K562 (cell line): ENCODE measurements at regions not wholly inside any gene's neighbourhood (a gene's known extent, or its start where the extent isn't known, plus 50 kb on each side); places are given as distances from the start of the nearest gene placed in this dataset.

ENCODE experiments used
- ATAC-seq: fragments of 200-7000 bp; cut with Tn5 transposase; 3 replicates; pipeline ENCODE4 v1.9.1; 2020; ENCODE audit warnings: moderate library complexity
- BruUV-seq: library from RNA; stranded (reverse); fragments of 400-500 nt; replicated peaks from 2 replicates; lab custom pipeline; 2021; lab: Mats Ljungman, UMichigan
- CTCF ChIA-PET: fragments of 300-600 bp; formaldehyde crosslinking; extraction: SDS; loops from one replicate; lab custom pipeline; 2021; ENCODE audit warnings: low intra/inter-chr PET ratio; lab: Yijun Ruan, JAX
- POLR2A ChIA-PET: fragments of 300-600, 350-650 bp; sonication (Branson Sonifier 250); formaldehyde crosslinking; extraction: SDS; loops from one replicate; lab custom pipeline; 2021; ENCODE audit warnings: antibody characterized with exemption, inconsistent platforms; lab: Yijun Ruan, JAX
- DNase-seq, 4 experiments: peaks; one replicate each; pipeline versions ENCODE4 v3.0.0 to v3.0.0-alpha.2; 2011 to 2018; ENCODE audit warnings: low spot score in 3 of 4, mixed read lengths in 3 of 4; ENCODE audit errors: extremely low read depth in 1 of 4
- FAIRE-seq: peaks from 2 replicates; lab custom pipeline; 2011; peaks lifted over from hg19 to GRCh38; lab: Jason Lieb, UNC
- H2AFZ ChIP-seq: 2 replicates; pipeline ENCODE4 v1.6.0; 2011; ENCODE audit warnings: low read depth, low read length, control low read depth, inconsistent platforms
- H3K27ac ChIP-seq: fragments of 200-600 bp; 3 replicates; pipeline ENCODE4 v1.8.0; 2011; ENCODE audit warnings: low read depth, mild to moderate bottlenecking, control low read depth, inconsistent platforms, low read length, moderate library complexity, mixed read lengths; ENCODE audit errors: extremely low read depth
- H3K27me3 ChIP-seq, 2 experiments: fragments of 300-600 bp in 1 of 2; 2 replicates in 1 of 2; 3 replicates in 1 of 2; pipeline versions ENCODE4 v1.6.0 to v1.8.0; 2011; ENCODE audit warnings: inconsistent platforms in 2 of 2, low read length in 2 of 2, mild to moderate bottlenecking in 1 of 2, mixed read lengths in 1 of 2, moderate library complexity in 1 of 2; ENCODE audit not compliant: control insufficient read depth in 2 of 2, insufficient read depth in 2 of 2
- H3K36me3 ChIP-seq: fragments of 300-600 bp; 3 replicates; pipeline ENCODE4 v1.8.0; 2011; ENCODE audit warnings: mild to moderate bottlenecking, low read length, inconsistent platforms; ENCODE audit not compliant: control insufficient read depth, insufficient read depth
- H3K4me1 ChIP-seq, 2 experiments: fragments of 200-600 bp in 1 of 2; replicated peaks in 1 of 2; 2 replicates in 1 of 2; 3 replicates in 1 of 2; pipeline versions ENCODE4 v1.5.1 to v1.8.0; 2011; ENCODE audit warnings: inconsistent platforms in 2 of 2, low read length in 2 of 2, mild to moderate bottlenecking in 1 of 2, mixed read lengths in 1 of 2, moderate library complexity in 1 of 2; ENCODE audit not compliant: control insufficient read depth in 2 of 2, insufficient read depth in 2 of 2
- H3K4me2 ChIP-seq: 2 replicates; pipeline ENCODE4 v1.6.1; 2011; ENCODE audit warnings: low read length, control low read depth, inconsistent platforms, mixed read lengths; ENCODE audit not compliant: insufficient read depth
- H3K4me3 ChIP-seq: fragments of 200-600 bp; sonication (generic), shearing (Covaris generic); 2 replicates; pipeline ENCODE4 v1.5.1; 2016; ENCODE audit warnings: control low read depth, inconsistent platforms
- H3K79me2 ChIP-seq: fragments of 200-600 bp; 3 replicates; pipeline ENCODE4 v1.8.0; 2011; ENCODE audit warnings: low read length, inconsistent platforms; ENCODE audit not compliant: control insufficient read depth, insufficient read depth
- H3K9ac ChIP-seq, 2 experiments: 2 replicates each; pipeline versions ENCODE4 v1.6.0 to v1.6.1; 2011; ENCODE audit warnings: low read depth in 2 of 2, low read length in 2 of 2, control low read depth in 1 of 2, inconsistent platforms in 1 of 2, mild to moderate bottlenecking in 1 of 2, mixed read lengths in 1 of 2; ENCODE audit not compliant: insufficient read depth in 1 of 2
- H3K9me1 ChIP-seq: one replicate; pipeline ENCODE4 v1.6.0; 2011; ENCODE audit warnings: inconsistent platforms, mild to moderate bottlenecking, low read length, moderate library complexity; ENCODE audit not compliant: control insufficient read depth, insufficient read depth
- H3K9me3 ChIP-seq: replicated peaks from 2 replicates; pipeline ENCODE4 v1.5.1; 2011; ENCODE audit warnings: low read depth, low read length, inconsistent platforms; ENCODE audit not compliant: control insufficient read depth, insufficient read depth
- H4K20me1 ChIP-seq: replicated peaks from 2 replicates; pipeline ENCODE4 v1.6.1; 2011; ENCODE audit warnings: low read length, inconsistent platforms, mixed read lengths; ENCODE audit not compliant: control insufficient read depth, insufficient read depth
- HNRNPK ChIP-seq: fragments of 200-400 bp; formaldehyde crosslinking; IDR thresholded peaks from one replicate; pipeline ENCODE4 v1.6.1; 2018; ENCODE audit warnings: mild to moderate bottlenecking, low read depth, low read length; ENCODE audit not compliant: poor library complexity, severe bottlenecking
- NEUROD1 ChIP-seq: fragments of 150-350 bp; IDR thresholded peaks from 2 replicates; pipeline ENCODE4 v1.6.1; 2014; ENCODE audit warnings: borderline replicate concordance, low read length, low read depth; ENCODE audit not compliant: partially characterized antibody
- RUNX1 ChIP-seq: sonication (generic); IDR thresholded peaks from 2 replicates; pipeline ENCODE4 v1.6.1; 2016; ENCODE audit warnings: antibody characterized with exemption, low read depth
- ZBTB17 ChIP-seq: fragments of 450-650 bp; formaldehyde crosslinking; IDR thresholded peaks from 2 replicates; pipeline ENCODE4 v1.4.0; 2020; ENCODE audit warnings: mild to moderate bottlenecking
- ZNF41 ChIP-seq: fragments of 250-450 bp; sonication (Bioruptor Pico); conservative IDR thresholded peaks from 2 replicates; pipeline ENCODE4 v1.4.0; 2020; ENCODE audit warnings: mild to moderate bottlenecking
- WGBS: fragments of 100-300 bp; shearing (Covaris generic); methylation state at CpG from one replicate; pipeline ENCODE4 v1.1.6; 2016; ENCODE audit warnings: low coverage, mixed read lengths; ENCODE audit not compliant: insufficient coverage; ENCODE audit errors: missing lambda C conversion rate; 5-methylcytosine and 5-hydroxymethylcytosine counted together
- in situ Hi-C: fragments of 300-500 bp; cut with MboI; formaldehyde crosslinking; loops from 4 replicates; pipeline ENCODE4 v1.15.0; 2018; ENCODE audit warnings: inconsistent platforms, mixed read lengths
- intact Hi-C: fragments of 100-400 bp; cut with micrococcal nuclease; formaldehyde crosslinking; loops from 2 replicates; pipeline ENCODE4 v1.14.2; 2022

DNA sequence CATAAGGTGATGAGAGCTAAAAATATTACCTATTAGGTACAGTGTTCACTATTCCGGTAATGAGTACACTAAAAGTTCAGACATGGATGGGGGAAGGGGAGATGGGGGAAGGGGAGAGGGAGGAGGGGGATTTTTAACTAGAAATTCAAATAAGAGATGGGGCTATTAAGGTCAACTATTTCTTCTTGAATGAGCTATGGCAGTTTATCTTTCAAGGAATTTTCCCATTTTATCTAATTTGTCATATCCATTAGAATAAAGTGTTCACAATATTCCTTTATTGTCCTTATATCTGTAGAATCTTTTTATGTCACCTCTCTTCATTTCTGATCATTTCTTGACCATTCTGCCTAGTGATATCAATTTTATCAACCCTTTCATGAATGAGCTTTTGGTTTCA is 362.4 kb downstream of the SUCLA2 start:
- POLR2A ChIA-PET: no interaction called here
- Histone ChIP-seq H3K27ac (no peak overlapping the region), H4K20me1 (no peaks in the 10 kb centered on the region), H2AFZ (no peak overlapping the region), H3K9me1 (no peaks in the 10 kb centered on the region), H3K4me3 (no peak overlapping the region), H3K4me1 (no peaks in the 10 kb centered on the region), H3K9ac (no peak overlapping the region), H3K4me2 (no peak overlapping the region), H3K36me3 (no peaks in the 10 kb centered on the region), H3K9me3 (no peaks in the 10 kb centered on the region), H3K27me3 (no peaks in the 10 kb centered on the region), H3K79me2 (no peaks in the 10 kb centered on the region)
- ATAC-seq (no peak), FAIRE-seq (no peak), DNase-seq (no peak)
- intact Hi-C loops (no loop called here), in situ Hi-C loops (no loop called here)
- TF ChIP-seq ZBTB17 (CRISPR knock-in tag): no peak
- TF ChIP-seq HNRNPK: peak; percentile 20
- TF ChIP-seq RUNX1: no peak
- WGBS: 0% methylated on average over 1 of the region's 1 CpG
- CTCF ChIA-PET: no interaction called here
- no TSS peak for BruUV-seq

- H3K9ac ChIP-seq: no peak overlapping the region
- no peak overlapping the region for H2AFZ ChIP-seq
- in situ Hi-C loops (no loop called here), intact Hi-C loops (no loop called here)
- H3K4me3 ChIP-seq: no peak overlapping the region
- 0% methylated on average over 1 of the region's 4 CpGs for WGBS
- H4K20me1 ChIP-seq: no peaks in the 10 kb centered on the region
- TF ChIP-seq NEUROD1 (no peak), ZNF41 (CRISPR knock-in tag) (no peak)
- no peaks in the 10 kb centered on the region for H3K27me3 ChIP-seq
- no TSS peak for BruUV-seq
- POLR2A ChIA-PET: no interaction called here
- H3K9me1 ChIP-seq: no peaks in the 10 kb centered on the region
- no peak overlapping the region for H3K4me2 ChIP-seq
- no peaks in the 10 kb centered on the region for H3K9me3 ChIP-seq
- FAIRE-seq: no peak
- CTCF ChIA-PET: no interaction called here
- ATAC-seq: no peak
- H3K79me2 ChIP-seq: no peaks in the 10 kb centered on the region
- no peak overlapping the region for H3K27ac ChIP-seq
- DNase-seq: no peak
- no peaks in the 10 kb centered on the region for H3K36me3 ChIP-seq
- H3K4me1 ChIP-seq: no peaks in the 10 kb centered on the region
These were observed 368.8 kb downstream of the SUCLA2 start for GRCh38 chr13:47632311-47632710.
